ENCODE measurements at regions not wholly inside any gene's neighbourhood (a gene's known extent, or its start where the extent isn't known, plus 50 kb on each side); places are given as distances from the start of the nearest gene placed in this dataset.

DNA sequence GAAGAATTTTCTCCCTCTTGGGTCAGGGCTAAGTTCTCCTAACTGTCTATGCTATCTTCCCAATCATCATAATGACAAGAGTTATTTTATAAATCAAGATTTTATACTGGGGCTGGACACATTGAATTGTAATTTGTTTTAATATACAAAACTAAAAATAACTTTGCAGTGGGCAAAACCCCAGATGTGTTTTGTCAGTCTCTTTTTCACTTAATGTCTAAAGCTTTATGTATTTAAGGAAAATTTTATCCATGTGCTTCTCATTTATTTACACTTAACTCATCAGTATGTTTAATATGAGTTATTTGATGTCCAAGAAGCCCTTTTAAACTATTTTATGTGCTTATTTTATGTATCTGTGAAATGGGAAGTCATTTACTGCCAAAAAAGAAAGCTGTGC lies 362.8 kb upstream of the ADAMTSL1 start:
- intact Hi-C loops (cut with DNase I) = no loop called here

DNA sequence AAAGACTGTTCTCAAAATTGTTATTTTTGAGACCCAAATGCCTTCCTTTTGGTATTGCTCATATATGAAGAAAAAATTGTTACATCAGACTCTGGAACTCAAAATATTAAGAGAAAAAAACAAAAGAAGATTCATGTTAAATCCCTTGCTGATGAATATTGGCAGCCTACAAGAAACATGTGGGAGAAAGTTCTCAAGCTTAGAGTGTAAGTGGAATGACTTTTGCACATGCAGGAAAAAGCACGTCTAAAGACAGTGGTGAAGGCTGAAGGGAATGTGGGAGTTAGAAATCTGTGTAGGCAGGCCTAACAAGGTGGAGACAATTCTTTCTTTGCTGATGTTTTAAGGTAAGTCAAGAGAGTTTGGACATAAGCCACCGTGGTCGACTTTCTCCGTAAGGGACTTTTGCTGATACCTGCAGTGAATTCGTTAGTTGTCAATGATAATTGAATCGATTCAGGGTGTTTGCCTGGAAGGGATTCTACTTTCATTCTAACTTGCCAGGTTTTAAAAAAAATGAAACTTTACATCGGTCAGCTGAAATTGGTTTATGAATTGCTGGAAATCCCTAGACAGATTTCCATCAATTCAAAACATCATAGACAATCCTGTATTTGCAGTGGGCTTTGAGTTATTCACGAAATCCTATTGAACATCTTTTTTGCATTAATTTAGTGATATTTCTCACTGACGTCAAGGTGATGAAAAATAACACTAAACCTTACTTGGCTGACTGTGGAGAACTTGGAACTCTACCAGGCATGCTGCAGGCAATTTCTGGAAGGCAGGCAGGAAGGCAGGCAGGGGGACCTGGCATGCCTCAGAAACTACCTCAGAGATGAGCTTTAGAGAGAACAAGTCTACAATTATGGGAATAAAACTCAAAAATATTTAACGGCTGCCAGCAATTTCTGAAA lies 359.1 kb upstream of the ADAMTSL1 start:
- intact Hi-C loops (cut with DNase I) = no loop called here
- TF ChIP-seq, protein P1, sequence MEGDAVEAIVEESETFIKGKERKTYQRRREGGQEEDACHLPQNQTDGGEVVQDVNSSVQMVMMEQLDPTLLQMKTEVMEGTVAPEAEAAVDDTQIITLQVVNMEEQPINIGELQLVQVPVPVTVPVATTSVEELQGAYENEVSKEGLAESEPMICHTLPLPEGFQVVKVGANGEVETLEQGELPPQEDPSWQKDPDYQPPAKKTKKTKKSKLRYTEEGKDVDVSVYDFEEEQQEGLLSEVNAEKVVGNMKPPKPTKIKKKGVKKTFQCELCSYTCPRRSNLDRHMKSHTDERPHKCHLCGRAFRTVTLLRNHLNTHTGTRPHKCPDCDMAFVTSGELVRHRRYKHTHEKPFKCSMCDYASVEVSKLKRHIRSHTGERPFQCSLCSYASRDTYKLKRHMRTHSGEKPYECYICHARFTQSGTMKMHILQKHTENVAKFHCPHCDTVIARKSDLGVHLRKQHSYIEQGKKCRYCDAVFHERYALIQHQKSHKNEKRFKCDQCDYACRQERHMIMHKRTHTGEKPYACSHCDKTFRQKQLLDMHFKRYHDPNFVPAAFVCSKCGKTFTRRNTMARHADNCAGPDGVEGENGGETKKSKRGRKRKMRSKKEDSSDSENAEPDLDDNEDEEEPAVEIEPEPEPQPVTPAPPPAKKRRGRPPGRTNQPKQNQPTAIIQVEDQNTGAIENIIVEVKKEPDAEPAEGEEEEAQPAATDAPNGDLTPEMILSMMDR (IDR thresholded peaks at IDR 0.05) = no peak
- Histone ChIP-seq H3K27me3 (no peaks in the 10 kb centered on the region), H3K27ac (no peak overlapping the region), H3K4me3 (no peak overlapping the region), H3K9me3 (no peaks in the 10 kb centered on the region), H3K36me3 (no peaks in the 10 kb centered on the region), H3K4me1 (no peaks in the 10 kb centered on the region)
- ATAC-seq (no peak), DNase-seq (no peak)

More for the DNA sequence above, 362.8 kb upstream of the ADAMTSL1 start:
- ATAC-seq = no peak
- peak in 2 of 4 donors; percentile 12 to 24 for DNase-seq
- TF ChIP-seq, protein P1 (IDR thresholded peaks at IDR 0.05) = no peak
- no peaks in the 10 kb centered on the region for H3K27me3 ChIP-seq
- H3K4me1 ChIP-seq = no peaks in the 10 kb centered on the region
- H3K4me3 ChIP-seq = no peak overlapping the region
- no peaks in the 10 kb centered on the region for H3K36me3 ChIP-seq
- H3K9me3 ChIP-seq = no peaks in the 10 kb centered on the region
- no peak overlapping the region for H3K27ac ChIP-seq

DNA sequence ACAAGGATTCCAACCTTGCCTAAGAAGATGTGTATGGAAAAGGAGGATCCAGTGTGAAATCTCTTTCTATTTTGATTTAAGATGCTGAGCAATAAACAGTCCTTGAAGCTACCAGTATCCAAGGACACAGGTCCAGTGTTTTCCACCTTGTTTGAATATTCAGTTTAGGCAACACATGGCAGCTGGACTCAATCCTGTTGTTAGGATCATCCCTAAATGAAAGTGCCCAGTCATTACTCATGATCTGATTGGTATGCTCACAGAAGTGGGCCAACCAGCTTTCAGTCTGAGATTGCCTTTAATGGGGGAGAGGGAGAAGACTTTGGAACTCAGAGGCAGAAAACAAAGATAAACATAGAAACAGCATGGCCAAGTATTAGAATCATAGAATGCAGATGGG lies 355.7 kb upstream of the ADAMTSL1 start:
- DNase-seq (no peak), ATAC-seq (no peak)
- Histone ChIP-seq H3K36me3 (no peaks in the 10 kb centered on the region), H3K27ac (no peak overlapping the region), H3K4me3 (no peak overlapping the region), H3K27me3 (no peaks in the 10 kb centered on the region), H3K9me3 (no peaks in the 10 kb centered on the region), H3K4me1 (no peaks in the 10 kb centered on the region)
- intact Hi-C loops (cut with DNase I) = no loop called here
- TF ChIP-seq, protein P1 (IDR thresholded peaks at IDR 0.05) = no peak

DNA sequence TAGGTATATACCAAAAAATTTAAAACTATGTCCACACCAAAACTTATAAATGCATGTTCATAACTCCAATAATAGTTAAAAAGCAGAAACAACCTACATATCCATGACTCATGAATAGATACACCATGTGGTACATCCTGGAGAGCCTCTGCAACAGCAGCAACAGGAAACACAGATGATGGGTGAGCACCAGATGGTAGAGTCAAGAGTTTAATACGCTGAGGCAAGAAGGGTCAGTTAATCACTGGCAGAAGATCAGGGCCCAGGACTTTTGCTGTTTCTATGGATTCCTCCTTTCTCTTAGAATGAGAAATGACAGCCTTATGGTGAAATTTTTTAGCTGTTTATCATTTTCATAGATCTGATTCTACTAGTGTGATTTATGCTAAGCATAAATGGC lies 351.8 kb upstream of the ADAMTSL1 start:
- TF ChIP-seq, protein P1 (IDR thresholded peaks at IDR 0.05) = no peak
- no peaks in the 10 kb centered on the region for H3K27me3 ChIP-seq
- ATAC-seq = no peak
- intact Hi-C loops (cut with DNase I) = no loop called here
- no peaks in the 10 kb centered on the region for H3K4me1 ChIP-seq
- no peak overlapping the region for H3K4me3 ChIP-seq
- no peak overlapping the region for H3K27ac ChIP-seq
- no peaks in the 10 kb centered on the region for H3K36me3 ChIP-seq
- no peak for DNase-seq
- no peaks in the 10 kb centered on the region for H3K9me3 ChIP-seq

DNA sequence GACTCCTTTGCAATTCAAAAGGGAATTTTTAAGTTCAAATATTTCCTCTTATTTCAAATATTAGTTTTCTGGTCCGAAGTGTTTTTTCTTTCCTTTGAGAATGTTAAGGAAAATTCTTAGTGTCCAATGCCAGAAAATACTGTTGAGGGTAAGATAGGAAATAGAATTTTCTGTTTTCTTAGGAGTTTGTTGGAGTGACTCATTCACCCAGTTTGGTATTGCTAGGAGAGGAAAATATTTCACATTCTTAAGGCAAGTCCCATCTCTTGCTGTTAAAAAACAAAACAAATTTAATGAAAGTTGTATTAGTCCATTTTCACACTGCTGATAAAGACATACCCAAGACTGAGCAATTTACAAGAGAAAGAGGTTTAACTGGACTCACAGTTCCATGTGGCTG lies 349.2 kb upstream of the ADAMTSL1 start:
- intact Hi-C loops (cut with DNase I) = no loop called here
- no peak for ATAC-seq
- TF ChIP-seq, protein P1 (IDR thresholded peaks at IDR 0.05) = no peak
- Histone ChIP-seq H3K27me3 (no peaks in the 10 kb centered on the region), H3K4me3 (no peak overlapping the region), H3K4me1 (no peaks in the 10 kb centered on the region), H3K36me3 (no peaks in the 10 kb centered on the region), H3K27ac (no peak overlapping the region), H3K9me3 (no peaks in the 10 kb centered on the region)
- DNase-seq = no peak

Measured in left lung (tissue), 4 donors.